GM23338 (cell line): ENCODE measurements at regions not wholly inside any gene's neighbourhood (a gene's known extent, or its start where the extent isn't known, plus 50 kb on each side); places are given as distances from the start of the nearest gene placed in this dataset.

Experiments
- ATAC-seq: fragments of 200-7000 bp; cut with Tn5 transposase; 3 replicates; pipeline ENCODE4 v1.9.1; 2020
- DNase-seq: peaks from one replicate; pipeline ENCODE4 v3.0.0-alpha.2; 2015; ENCODE audit warnings: low spot score
- H2AFZ ChIP-seq: fragments of 200-600 bp; sonication (generic); 2 replicates; pipeline ENCODE4 v1.8.0; 2016; ENCODE audit warnings: antibody characterized with exemption, mild to moderate bottlenecking, moderate library complexity
- H3F3A ChIP-seq: fragments of 200-600 bp; sonication (generic); replicated peaks from 2 replicates; pipeline ENCODE4 v1.8.0; 2017; ENCODE audit warnings: antibody characterized with exemption, mixed run types, low read depth
- H3K27ac ChIP-seq: fragments of 200-600 bp; sonication (generic); 2 replicates; pipeline ENCODE4 v1.6.1; 2016; ENCODE audit warnings: low read depth
- H3K27me3 ChIP-seq: fragments of 200-600 bp; sonication (generic); 2 replicates; pipeline ENCODE4 v1.8.0; 2016; ENCODE audit warnings: mild to moderate bottlenecking, mixed run types, moderate library complexity; ENCODE audit not compliant: insufficient read depth
- H3K36me3 ChIP-seq: fragments of 200-600 bp; sonication (generic); 2 replicates; pipeline ENCODE4 v1.8.0; 2016; ENCODE audit warnings: mild to moderate bottlenecking; ENCODE audit not compliant: insufficient read depth
- H3K4me1 ChIP-seq: fragments of 200-600 bp; sonication (generic); 2 replicates; pipeline ENCODE4 v1.8.0; 2016; ENCODE audit warnings: mild to moderate bottlenecking, moderate library complexity; ENCODE audit not compliant: insufficient read depth
- H3K4me2 ChIP-seq: fragments of 200-600 bp; sonication (generic); 2 replicates; pipeline ENCODE4 v1.7.1; 2017; ENCODE audit warnings: mixed run types
- H3K4me3 ChIP-seq: fragments of 200-600 bp; sonication (generic); 2 replicates; pipeline ENCODE4 v1.6.1; 2016; ENCODE audit warnings: mixed run types
- H3K79me2 ChIP-seq: fragments of 200-600 bp; sonication (generic); replicated peaks from 2 replicates; pipeline ENCODE4 v1.8.0; 2017; ENCODE audit warnings: mild to moderate bottlenecking; ENCODE audit not compliant: insufficient read depth
- H3K9me2 ChIP-seq: fragments of 200-600 bp; sonication (generic); 2 replicates; pipeline ENCODE4 v1.8.0; 2017; ENCODE audit not compliant: insufficient read depth
- H4K20me1 ChIP-seq: fragments of 200-600 bp; sonication (generic); replicated peaks from 2 replicates; pipeline ENCODE4 v1.8.0; 2017; ENCODE audit warnings: mild to moderate bottlenecking; ENCODE audit not compliant: insufficient read depth
- H3K27ac Mint-ChIP-seq: 2 replicates; pipeline ENCODE4 v1.8.0; 2020; ENCODE audit warnings: inconsistent platforms, mild to moderate bottlenecking, moderate library complexity, mixed read lengths
- H3K27me3 Mint-ChIP-seq: 3 replicates; pipeline ENCODE4 v1.8.0; 2022; ENCODE audit warnings: low read depth, mild to moderate bottlenecking, moderate library complexity, mixed read lengths, inconsistent platforms; ENCODE audit not compliant: insufficient read depth, poor library complexity
- H3K36me3 Mint-ChIP-seq: 3 replicates; pipeline ENCODE4 v1.8.0; 2021; ENCODE audit warnings: low read depth, mild to moderate bottlenecking, inconsistent platforms, moderate library complexity, mixed read lengths
- H3K4me1 Mint-ChIP-seq: 3 replicates; pipeline ENCODE4 v1.8.0; 2020; ENCODE audit warnings: mild to moderate bottlenecking, inconsistent platforms, mixed read lengths
- H3K4me3 Mint-ChIP-seq: 3 replicates; pipeline ENCODE4 v1.8.0; 2021; ENCODE audit warnings: moderate library complexity, mild to moderate bottlenecking, inconsistent platforms, mixed read lengths
- H3K9me3 Mint-ChIP-seq: 3 replicates; pipeline ENCODE4 v1.8.0; 2020; ENCODE audit warnings: moderate library complexity, mild to moderate bottlenecking, inconsistent platforms, mixed read lengths
- CREB1 ChIP-seq: fragments of 250-450 bp; sonication (Bioruptor Pico); IDR thresholded peaks from 2 replicates; pipeline ENCODE4 v1.5.0; 2020; ENCODE audit warnings: low read depth, mild to moderate bottlenecking, moderate library complexity
- CTCF ChIP-seq, 2 experiments: fragments of 200-600 bp in 1 of 2; sonication (generic) in 1 of 2; conservative IDR thresholded peaks; 2 replicates each; pipeline versions ENCODE4 v1.5.1 to v1.6.1; 2016 to 2017; ENCODE audit warnings: antibody characterized with exemption in 2 of 2, low read depth in 2 of 2, mild to moderate bottlenecking in 2 of 2, moderate library complexity in 1 of 2
- ETS1 ChIP-seq: IDR thresholded peaks from 2 replicates; pipeline ENCODE4 v1.6.1; 2016; ENCODE audit warnings: antibody characterized with exemption
- NANOG ChIP-seq: IDR thresholded peaks from 2 replicates; pipeline ENCODE4 v1.6.1; 2016; ENCODE audit warnings: antibody characterized with exemption, borderline replicate concordance
- POLR2AphosphoS5 ChIP-seq: IDR thresholded peaks from 2 replicates; pipeline ENCODE4 v1.6.1; 2016; ENCODE audit warnings: antibody characterized with exemption, low read depth
- REST ChIP-seq: IDR thresholded peaks from one replicate; pipeline ENCODE4 v1.6.1; 2018; ENCODE audit warnings: antibody characterized with exemption; ENCODE audit not compliant: unreplicated experiment
- ZNF114 ChIP-seq: fragments of 250-450 bp; sonication (Bioruptor Pico); IDR thresholded peaks from 2 replicates; pipeline ENCODE4 v1.5.0; 2020; ENCODE audit warnings: mild to moderate bottlenecking, moderate library complexity
- ZNF462 ChIP-seq: fragments of 250-450 bp; sonication (Bioruptor Pico); IDR thresholded peaks from 2 replicates; pipeline ENCODE4 v1.5.0; 2020; ENCODE audit warnings: mild to moderate bottlenecking, moderate library complexity

DNA sequence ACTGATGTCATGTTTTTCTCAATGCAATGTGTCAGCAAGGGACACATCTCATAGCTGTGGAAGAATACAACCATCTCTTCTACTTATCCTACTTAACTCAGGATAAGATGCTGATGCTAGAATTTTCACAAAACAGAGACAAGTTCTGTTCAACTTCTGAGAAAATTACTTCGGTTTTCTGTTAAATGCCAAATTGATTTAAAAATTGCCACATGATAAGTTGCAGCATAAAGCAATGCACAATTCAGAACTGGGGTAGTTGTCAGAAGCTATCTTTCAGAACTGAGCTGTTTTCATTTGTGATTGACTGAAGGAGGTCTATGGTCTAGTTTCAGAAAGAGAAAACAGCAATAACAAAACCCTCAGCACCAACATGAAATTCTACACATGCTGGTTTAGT lies 954.8 kb upstream of the C9orf72 start:
- no peaks in the 10 kb centered on the region for H3K27me3 ChIP-seq

More for the DNA sequence above, 954.8 kb upstream of the C9orf72 start:
- TF ChIP-seq NANOG (no peak), CREB1 (CRISPR knock-in tag) (no peak), ZNF114 (CRISPR knock-in tag) (no peak), CTCF (conservative IDR thresholded peaks at IDR 0.05; ENCODE audit: low read depth in 2 of 2) (no peak), REST (no peak), POLR2AphosphoS5 (no peak), ETS1 (no peak), ZNF462 (CRISPR knock-in tag) (no peak)
- Histone ChIP-seq H3K36me3 (no peaks in the 10 kb centered on the region), H3K4me2 (no peak overlapping the region), H3F3A (no peaks in the 10 kb centered on the region), H4K20me1 (no peaks in the 10 kb centered on the region), H2AFZ (no peak overlapping the region), H3K27ac (no peak overlapping the region), H3K79me2 (no peaks in the 10 kb centered on the region), H3K4me1 (peaks cover 11% of the 10 kb centered on the region; the same call in 1 of the 2 replicates), H3K4me3 (no peak overlapping the region), H3K9me2 (no peaks in the 10 kb centered on the region)
- Mint-ChIP-seq H3K9me3 (no peaks in the 10 kb centered on the region; the same call in 2 of the 3 replicates), H3K4me3 (no peak overlapping the region), H3K4me1 (peaks cover 18% of the 10 kb centered on the region), H3K27ac (no peak overlapping the region), H3K27me3 (no peaks in the 10 kb centered on the region), H3K36me3 (no peaks in the 10 kb centered on the region)
- ATAC-seq (no peak), DNase-seq (no peak)
